ENCODE measurements at regions not wholly inside any gene's neighbourhood (a gene's known extent, or its start where the extent isn't known, plus 50 kb on each side); places are given as distances from the start of the nearest gene placed in this dataset.

DNA sequence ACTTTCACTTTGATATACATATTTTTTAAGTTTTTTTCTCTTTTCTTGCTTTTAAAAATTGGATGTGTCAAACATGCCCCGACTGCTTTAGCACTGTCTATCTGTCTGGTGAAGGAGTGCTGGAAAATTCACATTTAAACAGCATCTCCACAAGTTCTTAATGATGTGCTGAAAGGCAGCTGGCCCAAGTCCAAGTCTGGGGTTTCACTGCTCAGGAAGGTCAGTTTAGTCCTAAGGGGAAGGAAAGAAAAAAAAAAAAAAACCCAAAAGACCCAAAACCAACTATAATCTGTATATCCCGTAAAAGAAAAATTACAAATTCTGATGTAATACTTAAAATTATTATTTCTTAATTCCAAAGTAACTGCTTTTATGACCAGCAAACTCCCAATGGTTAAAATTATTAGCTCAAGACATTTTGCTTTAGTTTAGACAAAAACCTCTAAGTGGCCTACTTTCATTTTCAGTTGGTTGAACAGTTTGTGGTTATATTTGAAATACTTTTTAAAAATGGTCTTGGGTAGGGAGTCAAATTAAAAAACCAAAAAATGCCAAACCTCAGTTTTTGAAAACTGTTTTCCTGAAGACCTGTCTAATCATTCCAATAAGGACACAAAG, 79.5 kb upstream of the PREP start:
- DNase-seq, result no peak

DNA sequence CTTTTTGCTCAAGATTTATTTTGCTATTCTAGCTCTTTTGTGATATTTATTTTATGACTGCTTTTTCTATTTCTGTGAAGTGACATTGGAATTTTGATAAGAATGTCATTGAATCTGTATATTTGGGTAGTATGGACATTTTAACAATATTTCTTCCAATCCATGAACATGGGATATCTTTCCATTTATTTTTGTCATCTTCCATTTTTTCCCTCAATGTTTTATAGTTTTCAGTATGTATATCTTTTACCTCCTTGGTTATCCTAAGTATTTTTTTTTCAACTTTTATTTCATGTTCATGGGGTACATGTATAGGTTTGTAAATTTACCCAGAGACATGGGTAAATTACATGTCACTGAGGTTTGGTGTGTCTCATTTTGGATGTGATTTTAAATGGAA, 74.1 kb upstream of the PREP start:
- DNase-seq, result no peak

- DNase-seq, result no peak
These were observed 71.4 kb upstream of the PREP start for GRCh38 chr6:105474234-105474633.

- DNase-seq, result no peak
These were observed 67.1 kb upstream of the PREP start for GRCh38 chr6:105469946-105470345.

- no peak for DNase-seq
These were observed 66.0 kb upstream of the PREP start for GRCh38 chr6:105468850-105469249.

- DNase-seq, result no peak
These were observed 58.0 kb upstream of the PREP start for GRCh38 chr6:105460860-105461259.

GRCh38 chr6:105459864-105460263, 57.0 kb upstream of the PREP start:
- no peak for DNase-seq

DNA sequence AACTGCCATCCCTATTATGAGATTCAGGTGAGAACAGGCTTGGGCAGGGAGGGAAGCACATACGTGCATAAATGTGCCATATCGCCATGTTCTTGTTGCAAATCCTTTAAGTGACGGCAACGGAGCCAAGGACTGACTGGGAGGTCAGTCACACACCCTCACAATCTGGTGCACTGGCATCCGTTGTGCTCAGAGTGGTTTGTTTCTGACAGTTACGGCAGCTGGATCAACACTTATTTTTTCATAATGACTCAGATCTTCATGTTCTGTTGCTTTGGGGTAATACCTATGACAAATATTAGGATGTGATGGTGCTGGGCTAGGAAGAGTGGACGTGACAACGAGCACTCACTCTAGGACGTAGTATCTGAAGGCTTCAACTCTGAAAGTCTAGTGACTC, 56.2 kb upstream of the PREP start:
- no peak for DNase-seq

- DNase-seq, result no peak
These were observed 55.7 kb upstream of the PREP start for GRCh38 chr6:105458551-105458950.

DNA sequence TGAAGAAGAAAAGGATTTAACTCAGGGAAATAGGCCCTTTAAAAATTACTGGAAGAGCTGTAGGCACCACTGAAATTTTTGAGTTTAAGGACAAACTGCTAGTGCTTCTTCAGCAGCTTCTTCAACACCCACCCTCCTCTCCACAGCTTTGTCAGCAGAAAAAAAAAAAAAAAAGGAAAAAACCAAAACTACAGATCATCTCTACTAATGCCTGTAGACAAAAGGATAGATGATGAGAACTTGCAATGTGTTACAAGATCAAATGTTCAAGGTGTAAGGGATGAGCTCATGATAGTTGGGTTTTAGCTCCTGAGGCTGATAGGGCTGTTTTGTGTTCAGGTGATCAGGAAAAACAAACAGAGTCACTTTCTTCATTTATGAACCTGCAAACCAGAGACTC, 55.2 kb upstream of the PREP start:
- no peak for DNase-seq

DNA sequence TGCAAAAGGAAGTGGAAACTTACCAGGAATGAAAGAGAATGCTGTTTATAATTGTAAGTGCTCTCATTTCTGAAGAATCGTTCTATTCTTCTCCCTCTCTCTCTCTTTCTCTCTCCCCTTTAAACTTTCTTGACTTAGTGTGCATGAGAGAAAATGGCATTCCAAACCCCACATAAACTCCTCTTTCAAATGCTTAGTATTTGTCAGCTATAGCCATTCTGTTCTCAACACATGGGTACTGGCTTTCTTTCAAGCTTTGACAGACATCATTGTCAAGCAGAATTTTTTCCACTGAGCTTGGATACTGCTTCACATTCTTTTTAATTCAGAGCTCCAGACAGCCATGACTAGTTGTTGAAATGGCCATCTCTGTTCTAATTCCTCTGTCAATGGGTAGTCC, 51.1 kb upstream of the PREP start:
- DNase-seq, result no peak

GRCh38 chr6:105452924-105453756, 50.3 kb upstream of the PREP start:
- DNase-seq, result peak; percentile 17

All from central memory CD4-positive, alpha-beta T cell (primary cell).